CD4-positive, alpha-beta T cell treated with Interleukin-4 for 4 hours (primary cell): ENCODE measurements at regions not wholly inside any gene's neighbourhood (a gene's known extent, or its start where the extent isn't known, plus 50 kb on each side); places are given as distances from the start of the nearest gene placed in this dataset.

ENCODE experiments used
- DNase-seq: peaks from one replicate; pipeline ENCODE4 v3.0.0-alpha.2; 2020

DNA sequence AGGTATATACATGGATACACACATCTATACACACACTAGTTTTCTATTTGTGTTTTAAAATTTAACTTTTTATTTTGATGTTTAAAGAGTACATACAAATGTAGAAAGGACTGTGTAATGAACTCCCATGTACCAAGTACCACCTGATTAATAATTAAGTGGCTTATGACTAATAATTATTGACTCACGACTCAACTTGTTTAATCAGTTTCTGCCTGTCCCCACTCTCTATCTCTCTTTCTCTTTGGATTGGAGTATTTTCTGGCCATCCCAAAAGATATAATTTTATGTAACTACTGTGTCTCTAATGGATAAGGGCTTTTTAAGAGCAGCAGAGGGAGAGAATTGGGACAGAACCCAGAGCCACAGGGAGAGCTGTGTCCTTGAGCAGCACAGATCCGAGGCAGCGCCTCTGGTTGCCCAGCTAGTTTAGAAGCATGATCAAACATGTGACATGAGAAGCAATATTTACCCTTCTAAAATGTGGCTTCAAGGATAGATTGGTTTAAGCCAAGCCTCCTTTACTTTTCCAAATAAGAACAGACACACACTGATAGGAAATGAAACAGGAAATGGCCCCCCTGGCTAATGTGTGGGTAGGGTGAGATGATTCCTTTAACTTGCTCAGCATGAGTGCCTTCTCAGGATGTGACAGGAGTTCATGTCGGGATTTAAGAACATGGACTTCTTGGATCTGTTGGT lies 81.0 kb downstream of the ERMARD start:
- DNase-seq: no peak

DNA sequence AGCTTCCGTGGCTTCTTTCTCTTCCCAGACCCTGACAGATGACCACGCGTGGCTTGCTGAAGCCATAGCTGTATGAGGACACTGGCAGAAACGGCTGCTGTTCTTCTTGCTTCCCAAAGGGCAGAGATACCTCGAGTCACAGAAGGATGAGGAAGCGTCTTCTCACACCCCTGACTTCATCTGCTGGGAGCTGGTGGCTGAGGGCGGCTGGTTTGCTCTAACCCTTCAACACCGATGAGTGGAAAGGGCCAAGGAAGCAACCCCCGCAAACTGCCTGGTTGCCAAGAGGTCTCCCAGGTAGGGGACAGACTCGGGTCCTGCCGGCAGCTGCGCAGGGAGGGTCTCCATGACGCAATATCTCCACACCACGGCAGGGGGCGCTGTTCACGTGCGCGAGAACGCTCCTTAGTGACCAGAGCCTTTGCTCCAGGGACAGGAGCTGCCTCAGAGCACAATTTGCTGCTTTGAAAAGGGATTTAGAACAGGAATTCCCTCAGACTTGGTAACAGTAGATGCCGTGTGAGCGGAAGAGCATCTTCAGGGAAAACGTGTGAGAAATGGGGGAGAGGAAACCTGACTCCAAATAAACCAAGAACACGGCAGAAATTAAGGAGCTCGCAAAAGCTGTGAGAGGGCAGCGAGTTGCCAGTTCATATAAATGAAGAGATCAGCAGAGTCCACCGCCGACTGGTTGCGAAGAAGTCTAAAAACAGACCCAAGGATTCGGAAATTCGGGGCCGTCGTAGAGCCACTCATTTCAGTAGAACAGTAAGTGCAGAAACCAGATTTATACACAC lies 80.2 kb downstream of the ERMARD start:
- peak; percentile 57 for DNase-seq
